ENCODE measurements at regions not wholly inside any gene's neighbourhood (a gene's known extent, or its start where the extent isn't known, plus 50 kb on each side); places are given as distances from the start of the nearest gene placed in this dataset.

- no peak overlapping the region for H3K4me3 ChIP-seq (ENCODE audit: low read depth, low read length)
- 94% methylated on average over 2 of the region's 3 CpGs for WGBS (ENCODE audit: insufficient coverage)
- DNase-seq (ENCODE audit: low read depth in 4 of 6, low spot score in 6 of 6), result no peak
- H3K27me3 ChIP-seq (ENCODE audit: control insufficient read depth, insufficient read depth, low read length), result no peaks in the 10 kb centered on the region
- H3K4me1 ChIP-seq (ENCODE audit: control insufficient read depth, insufficient read depth, low read length), result no peaks in the 10 kb centered on the region
- H3K9me3 ChIP-seq (ENCODE audit: control insufficient read depth, insufficient read depth, low read length), result peaks cover 2% of the 10 kb centered on the region
- no peak overlapping the region for H3K27ac ChIP-seq (ENCODE audit: low read depth, low read length)
- no peaks in the 10 kb centered on the region for H3K36me3 ChIP-seq (ENCODE audit: control insufficient read depth, insufficient read depth, low read length)
Observed at GRCh38 chr6:140897349-140897748, 1235.4 kb upstream of the GJE1 start.

- no peaks in the 10 kb centered on the region for H3K36me3 ChIP-seq (ENCODE audit: control insufficient read depth, insufficient read depth, low read length)
- H3K9me3 ChIP-seq (ENCODE audit: control insufficient read depth, insufficient read depth, low read length), result no peaks in the 10 kb centered on the region
- no peaks in the 10 kb centered on the region for H3K27me3 ChIP-seq (ENCODE audit: control insufficient read depth, insufficient read depth, low read length)
- no peaks in the 10 kb centered on the region for H3K4me1 ChIP-seq (ENCODE audit: control insufficient read depth, insufficient read depth, low read length)
- H3K27ac ChIP-seq (ENCODE audit: low read depth, low read length), result no peak overlapping the region
- no peak overlapping the region for H3K4me3 ChIP-seq (ENCODE audit: low read depth, low read length)
- 44% methylated on average over 1 of the region's 4 CpGs for WGBS (ENCODE audit: insufficient coverage)
- no peak for DNase-seq (ENCODE audit: low read depth in 4 of 6, low spot score in 6 of 6)
Observed at GRCh38 chr6:140893432-140893831, 1239.3 kb upstream of the GJE1 start.

GRCh38 chr6:140879946-140880345, 1252.8 kb upstream of the GJE1 start:
- Histone ChIP-seq H3K27ac (ENCODE audit: low read depth, low read length) (no peak overlapping the region), H3K36me3 (ENCODE audit: control insufficient read depth, insufficient read depth, low read length) (no peaks in the 10 kb centered on the region), H3K4me1 (ENCODE audit: control insufficient read depth, insufficient read depth, low read length) (no peaks in the 10 kb centered on the region), H3K9me3 (ENCODE audit: control insufficient read depth, insufficient read depth, low read length) (peaks cover 2% of the 10 kb centered on the region), H3K27me3 (ENCODE audit: control insufficient read depth, insufficient read depth, low read length) (no peaks in the 10 kb centered on the region), H3K4me3 (ENCODE audit: low read depth, low read length) (no peak overlapping the region)
- peak in 2 of 6 donors; percentile 55 to 66 for DNase-seq (ENCODE audit: low read depth in 4 of 6, low spot score in 6 of 6)

DNA sequence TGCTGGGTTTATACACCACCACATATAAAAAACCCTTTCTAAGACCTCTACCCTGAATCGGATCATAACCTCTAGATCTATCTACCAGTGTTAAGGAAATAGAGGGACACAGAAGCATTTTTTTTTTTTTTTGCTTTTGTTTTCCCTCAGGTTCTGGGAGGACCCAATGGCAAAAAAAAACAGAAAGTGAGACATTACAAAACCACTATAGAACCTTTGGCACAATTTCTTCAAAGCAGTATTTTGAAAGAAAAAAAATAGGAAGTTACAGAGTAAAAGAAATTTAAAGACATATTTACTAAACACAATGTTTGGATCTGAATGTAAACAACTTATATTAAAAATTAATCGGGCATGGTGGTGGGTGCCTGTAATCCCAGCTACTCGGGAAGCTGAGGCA, 1258.7 kb upstream of the GJE1 start:
- no peak overlapping the region for H3K4me3 ChIP-seq (ENCODE audit: low read depth, low read length)
- no peaks in the 10 kb centered on the region for H3K36me3 ChIP-seq (ENCODE audit: control insufficient read depth, insufficient read depth, low read length)
- no peaks in the 10 kb centered on the region for H3K4me1 ChIP-seq (ENCODE audit: control insufficient read depth, insufficient read depth, low read length)
- H3K27ac ChIP-seq (ENCODE audit: low read depth, low read length), result no peak overlapping the region
- DNase-seq (ENCODE audit: low read depth in 4 of 6, low spot score in 6 of 6), result no peak
- no CpG with 5 or more reads among the region's 3 CpGs for WGBS (ENCODE audit: insufficient coverage)
- H3K9me3 ChIP-seq (ENCODE audit: control insufficient read depth, insufficient read depth, low read length), result peaks cover 2% of the 10 kb centered on the region
- H3K27me3 ChIP-seq (ENCODE audit: control insufficient read depth, insufficient read depth, low read length), result no peaks in the 10 kb centered on the region

DNA sequence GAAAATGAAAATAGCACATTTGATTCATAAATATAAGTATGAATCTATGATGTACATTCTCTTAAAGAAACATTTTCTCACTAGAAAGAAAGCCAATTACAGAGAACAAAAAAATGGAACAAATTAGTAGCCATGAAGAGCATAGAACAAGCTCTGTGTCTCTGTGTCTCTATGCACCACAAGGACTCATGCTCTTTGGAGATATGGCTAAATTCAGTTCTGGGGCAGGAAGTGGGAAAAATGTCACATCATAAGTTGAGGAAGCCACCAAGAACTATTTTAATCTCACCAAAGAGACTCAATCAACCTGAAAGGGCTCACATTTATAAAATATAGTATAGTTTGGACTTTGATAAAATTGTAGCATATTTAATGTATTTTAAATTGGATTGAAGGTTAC, 1259.8 kb upstream of the GJE1 start:
- Histone ChIP-seq H3K4me3 (ENCODE audit: low read depth, low read length) (no peak overlapping the region), H3K4me1 (ENCODE audit: control insufficient read depth, insufficient read depth, low read length) (no peaks in the 10 kb centered on the region), H3K27ac (ENCODE audit: low read depth, low read length) (no peak overlapping the region), H3K27me3 (ENCODE audit: control insufficient read depth, insufficient read depth, low read length) (no peaks in the 10 kb centered on the region), H3K36me3 (ENCODE audit: control insufficient read depth, insufficient read depth, low read length) (no peaks in the 10 kb centered on the region), H3K9me3 (ENCODE audit: control insufficient read depth, insufficient read depth, low read length) (peaks cover 2% of the 10 kb centered on the region)
- no peak for DNase-seq (ENCODE audit: low read depth in 4 of 6, low spot score in 6 of 6)

DNA sequence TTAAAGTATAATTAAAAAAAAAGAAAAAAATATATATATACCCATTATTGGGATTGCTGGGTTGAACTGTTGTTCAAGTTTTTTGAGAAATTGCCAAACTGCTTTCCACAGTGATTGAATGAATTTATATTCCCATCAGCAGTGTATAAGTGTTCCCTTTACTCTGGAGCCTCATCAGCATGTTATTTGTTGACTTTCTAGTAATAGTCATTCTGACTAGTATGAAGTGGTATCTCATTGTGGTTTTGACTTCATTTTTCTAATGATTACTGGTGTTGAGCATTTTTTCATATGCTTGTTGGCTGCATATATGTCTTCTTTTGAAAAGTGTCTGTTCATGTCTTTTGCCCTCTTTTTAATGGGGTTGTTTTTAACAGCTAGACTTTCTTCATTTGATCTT, 1260.8 kb upstream of the GJE1 start:
- Histone ChIP-seq H3K4me1 (ENCODE audit: control insufficient read depth, insufficient read depth, low read length) (no peaks in the 10 kb centered on the region), H3K9me3 (ENCODE audit: control insufficient read depth, insufficient read depth, low read length) (peaks cover 2% of the 10 kb centered on the region), H3K36me3 (ENCODE audit: control insufficient read depth, insufficient read depth, low read length) (no peaks in the 10 kb centered on the region), H3K4me3 (ENCODE audit: low read depth, low read length) (no peak overlapping the region), H3K27ac (ENCODE audit: low read depth, low read length) (no peak overlapping the region), H3K27me3 (ENCODE audit: control insufficient read depth, insufficient read depth, low read length) (no peaks in the 10 kb centered on the region)
- DNase-seq (ENCODE audit: low read depth in 4 of 6, low spot score in 6 of 6), result no peak

DNA sequence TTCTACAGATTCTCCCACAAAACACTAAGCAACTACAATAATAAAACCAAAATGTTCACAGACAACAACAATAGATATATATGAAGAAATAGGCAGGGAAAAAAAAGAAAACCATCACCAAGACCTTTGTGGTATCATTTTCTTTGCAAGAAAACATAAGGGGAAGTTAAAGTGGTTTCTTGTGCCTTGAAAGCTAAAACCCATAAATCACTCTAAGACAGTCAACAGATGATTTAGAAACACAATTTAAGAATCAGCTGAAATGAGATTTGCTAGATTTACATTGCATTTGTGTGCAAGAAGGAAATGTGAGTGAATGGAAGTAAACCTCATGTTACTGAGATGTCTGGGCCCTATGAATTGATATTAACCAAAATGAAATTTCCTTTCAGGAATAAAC, 1265.4 kb upstream of the GJE1 start:
- no peak overlapping the region for H3K27ac ChIP-seq (ENCODE audit: low read depth, low read length)
- no peak for DNase-seq (ENCODE audit: low read depth in 4 of 6, low spot score in 6 of 6)
- no peak overlapping the region for H3K4me3 ChIP-seq (ENCODE audit: low read depth, low read length)
- H3K27me3 ChIP-seq (ENCODE audit: control insufficient read depth, insufficient read depth, low read length), result no peaks in the 10 kb centered on the region
- H3K36me3 ChIP-seq (ENCODE audit: control insufficient read depth, insufficient read depth, low read length), result no peaks in the 10 kb centered on the region
- H3K4me1 ChIP-seq (ENCODE audit: control insufficient read depth, insufficient read depth, low read length), result no peaks in the 10 kb centered on the region
- H3K9me3 ChIP-seq (ENCODE audit: control insufficient read depth, insufficient read depth, low read length), result no peaks in the 10 kb centered on the region

- no peak overlapping the region for H3K4me3 ChIP-seq (ENCODE audit: low read depth, low read length)
- no peaks in the 10 kb centered on the region for H3K9me3 ChIP-seq (ENCODE audit: control insufficient read depth, insufficient read depth, low read length)
- no peaks in the 10 kb centered on the region for H3K27me3 ChIP-seq (ENCODE audit: control insufficient read depth, insufficient read depth, low read length)
- DNase-seq (ENCODE audit: low read depth in 4 of 6, low spot score in 6 of 6), result no peak
- 86% methylated on average over 9 of the region's 10 CpGs for WGBS (ENCODE audit: insufficient coverage)
- no peaks in the 10 kb centered on the region for H3K36me3 ChIP-seq (ENCODE audit: control insufficient read depth, insufficient read depth, low read length)
- no peak overlapping the region for H3K27ac ChIP-seq (ENCODE audit: low read depth, low read length)
- H3K4me1 ChIP-seq (ENCODE audit: control insufficient read depth, insufficient read depth, low read length), result no peaks in the 10 kb centered on the region
Observed at GRCh38 chr6:140858381-140858971, 1274.2 kb upstream of the GJE1 start.

- no peak overlapping the region for H3K4me3 ChIP-seq (ENCODE audit: low read depth, low read length)
- no peaks in the 10 kb centered on the region for H3K4me1 ChIP-seq (ENCODE audit: control insufficient read depth, insufficient read depth, low read length)
- DNase-seq (ENCODE audit: low read depth in 4 of 6, low spot score in 6 of 6), result peak in 2 of 6 donors; percentile 20 to 66
- no peaks in the 10 kb centered on the region for H3K27me3 ChIP-seq (ENCODE audit: control insufficient read depth, insufficient read depth, low read length)
- no peaks in the 10 kb centered on the region for H3K36me3 ChIP-seq (ENCODE audit: control insufficient read depth, insufficient read depth, low read length)
- no peaks in the 10 kb centered on the region for H3K9me3 ChIP-seq (ENCODE audit: control insufficient read depth, insufficient read depth, low read length)
- H3K27ac ChIP-seq (ENCODE audit: low read depth, low read length), result no peak overlapping the region
- WGBS (ENCODE audit: insufficient coverage), result no CpG with 5 or more reads among the region's 1 CpG
Observed at GRCh38 chr6:140857739-140858380, 1274.9 kb upstream of the GJE1 start.

DNA sequence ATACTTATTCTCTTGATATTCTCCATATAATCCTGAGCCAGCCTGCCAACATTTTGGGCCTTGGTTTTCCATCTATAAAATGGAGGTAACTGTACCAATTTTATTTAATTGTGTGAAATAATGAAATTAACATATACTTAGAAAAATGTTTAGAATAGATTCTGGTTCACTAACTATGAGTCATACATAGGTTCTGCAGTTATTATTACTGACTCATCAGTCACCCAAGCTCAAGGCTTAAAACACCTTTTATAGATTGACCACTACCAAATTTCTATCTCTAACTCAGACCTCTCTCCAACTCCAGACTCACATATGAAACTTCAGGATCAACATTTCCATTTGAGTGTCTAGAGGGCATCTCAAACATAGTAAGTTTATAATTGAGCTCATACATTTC, 1277.2 kb upstream of the GJE1 start:
- no peak for DNase-seq (ENCODE audit: low read depth in 4 of 6, low spot score in 6 of 6)
- Histone ChIP-seq H3K4me1 (ENCODE audit: control insufficient read depth, insufficient read depth, low read length) (no peaks in the 10 kb centered on the region), H3K36me3 (ENCODE audit: control insufficient read depth, insufficient read depth, low read length) (no peaks in the 10 kb centered on the region), H3K4me3 (ENCODE audit: low read depth, low read length) (no peak overlapping the region), H3K27ac (ENCODE audit: low read depth, low read length) (no peak overlapping the region), H3K27me3 (ENCODE audit: control insufficient read depth, insufficient read depth, low read length) (no peaks in the 10 kb centered on the region), H3K9me3 (ENCODE audit: control insufficient read depth, insufficient read depth, low read length) (no peaks in the 10 kb centered on the region)
